HL-60 (cell line): ENCODE measurements at regions not wholly inside any gene's neighbourhood (a gene's known extent, or its start where the extent isn't known, plus 50 kb on each side); places are given as distances from the start of the nearest gene placed in this dataset.

Experiments used
- CTCF ChIP-seq: IDR thresholded peaks from one replicate; pipeline ENCODE4 v1.5.1; 2011; ENCODE audit warnings: low read length, control low read depth, inconsistent platforms; ENCODE audit not compliant: insufficient read depth
- GABPA ChIP-seq: IDR thresholded peaks from 2 replicates; pipeline ENCODE4 v1.6.1; 2012; ENCODE audit warnings: low read depth
- POLR2AphosphoS5 ChIP-seq: IDR thresholded peaks from 2 replicates; pipeline ENCODE4 v1.6.1; 2012; ENCODE audit warnings: low read depth
- REST ChIP-seq: IDR thresholded peaks from 2 replicates; pipeline ENCODE4 v1.6.1; 2012; ENCODE audit warnings: low read depth; ENCODE audit not compliant: insufficient replicate concordance
- SPI1 ChIP-seq: IDR thresholded peaks from 2 replicates; pipeline ENCODE4 v1.6.1; 2012; ENCODE audit warnings: low read depth, mild to moderate bottlenecking, borderline replicate concordance

- TF ChIP-seq CTCF = no peak
- TF ChIP-seq POLR2AphosphoS5 = no peak
- TF ChIP-seq GABPA = no peak
- no peak for TF ChIP-seq REST
- no peak for TF ChIP-seq SPI1
These were observed 102.7 kb upstream of the SDK1 start for GRCh38 chr7:3198316-3198715.
